ENCODE measurements at regions not wholly inside any gene's neighbourhood (a gene's known extent, or its start where the extent isn't known, plus 50 kb on each side); places are given as distances from the start of the nearest gene placed in this dataset.
"Not testable (repeated sequence)": the region's sequence is repeated elsewhere in the genome, so short reads cannot be mapped to it uniquely, and the experiment has no call there.

GRCh38 chr2:158868386-158868785, 73.3 kb downstream of the DAPL1 start:
- FAIRE-seq; H2AFZ ChIP-seq (ENCODE audit: low read length); H2BK20ac ChIP-seq (ENCODE audit: low read length); H3K36me3 ChIP-seq (ENCODE audit: control insufficient read depth in 2 of 4, insufficient read depth in 4 of 4, low read length in 3 of 4); H3K4ac ChIP-seq (replicated peaks; ENCODE audit: insufficient read length, low read depth, low read length); H3K27ac ChIP-seq (ENCODE audit: low read depth, low read length); H3K27me3 ChIP-seq (replicated peaks in 1 of 4; ENCODE audit: control insufficient read depth in 3 of 4, extremely low read depth in 1 of 4, insufficient read depth in 3 of 4, low read length in 3 of 4); H3K4me2 ChIP-seq (ENCODE audit: insufficient read depth in 1 of 2, low read depth in 2 of 2, low read length in 2 of 2); H3K9ac ChIP-seq (replicated peaks in 1 of 4; ENCODE audit: extremely low read depth in 1 of 4, low read depth in 3 of 4, low read length in 3 of 4); H4K5ac ChIP-seq (ENCODE audit: insufficient read length, low read depth, low read length); H4K8ac ChIP-seq (ENCODE audit: extremely low read depth, insufficient read depth, low read length); H3K56ac ChIP-seq (replicated peaks; ENCODE audit: insufficient read length, low read depth, low read length); H3K4me1 ChIP-seq (replicated peaks in 1 of 4; ENCODE audit: control insufficient read depth in 3 of 4, insufficient read depth in 4 of 4, low read length in 3 of 4); H3K4me3 ChIP-seq (ENCODE audit: extremely low read depth in 1 of 4, insufficient read depth in 2 of 4, low read depth in 3 of 4, low read length in 4 of 4); H2BK15ac ChIP-seq (ENCODE audit: low read length); H2BK120ac ChIP-seq (replicated peaks; ENCODE audit: low read depth, low read length); H3K9me3 ChIP-seq (ENCODE audit: insufficient read depth in 2 of 2, low read depth in 1 of 2, low read length in 1 of 2); H3K23me2 ChIP-seq (ENCODE audit: low read depth, low read length); H4K20me1 ChIP-seq (replicated peaks in 1 of 2; ENCODE audit: control insufficient read depth in 1 of 2, insufficient read depth in 2 of 2, low read length in 2 of 2); H3K79me2 ChIP-seq (ENCODE audit: control insufficient read depth in 1 of 2, insufficient read depth in 2 of 2, low read length in 2 of 2); H3K79me1 ChIP-seq (ENCODE audit: low read depth, low read length); H2AK5ac ChIP-seq (ENCODE audit: low read depth, low read length); H3K18ac ChIP-seq (ENCODE audit: extremely low read depth, low read length); H2BK5ac ChIP-seq (ENCODE audit: low read depth, low read length); H2BK12ac ChIP-seq (ENCODE audit: low read depth, low read length); POLR2A ChIA-PET (ENCODE audit: partially characterized antibody); H4K91ac ChIP-seq (replicated peaks; ENCODE audit: insufficient read length, low read length); H3K23ac ChIP-seq (ENCODE audit: insufficient read length); H3K14ac ChIP-seq (ENCODE audit: insufficient read length): not testable (repeated sequence)
- 77% methylated on average over 7 of the region's 7 CpGs; no CpG with 5 or more reads in 1 of the 2 experiments for WGBS, 2 experiments (ENCODE audit: extremely low coverage in 1 of 2, insufficient coverage in 1 of 2, insufficient read length in 1 of 2, insufficient replicate concordance in 2 of 2, low coverage in 1 of 2, low lambda C conversion rate in 2 of 2, missing lambda C conversion rate in 1 of 2)
- CTCF ChIA-PET (ENCODE audit: partially characterized antibody) = interaction anchor here (1.2 kb wide), 1 partner anchor 97 kb away, joined by 4 read pairs; no protein-coding TSS in a partner anchor
- peak in 1 of 2 experiments; percentile 70 for DNase-seq (ENCODE audit: low read depth in 1 of 2, low spot score in 2 of 2)

- H4K5ac ChIP-seq (ENCODE audit: insufficient read length, low read depth, low read length); H2BK12ac ChIP-seq (ENCODE audit: low read depth, low read length); FAIRE-seq; H3K23me2 ChIP-seq (ENCODE audit: low read depth, low read length); H3K56ac ChIP-seq (replicated peaks; ENCODE audit: insufficient read length, low read depth, low read length); H2AFZ ChIP-seq (ENCODE audit: low read length); H3K79me1 ChIP-seq (ENCODE audit: low read depth, low read length); H2BK120ac ChIP-seq (replicated peaks; ENCODE audit: low read depth, low read length); H3K9me3 ChIP-seq (ENCODE audit: insufficient read depth in 2 of 2, low read depth in 1 of 2, low read length in 1 of 2); H4K20me1 ChIP-seq (replicated peaks in 1 of 2; ENCODE audit: control insufficient read depth in 1 of 2, insufficient read depth in 2 of 2, low read length in 2 of 2); H3K27ac ChIP-seq (ENCODE audit: low read depth, low read length); H3K27me3 ChIP-seq (replicated peaks in 1 of 4; ENCODE audit: control insufficient read depth in 3 of 4, extremely low read depth in 1 of 4, insufficient read depth in 3 of 4, low read length in 3 of 4); H2BK20ac ChIP-seq (ENCODE audit: low read length); H3K36me3 ChIP-seq (ENCODE audit: control insufficient read depth in 2 of 4, insufficient read depth in 4 of 4, low read length in 3 of 4); H3K9ac ChIP-seq (replicated peaks in 1 of 4; ENCODE audit: extremely low read depth in 1 of 4, low read depth in 3 of 4, low read length in 3 of 4); H3K14ac ChIP-seq (ENCODE audit: insufficient read length); H2BK5ac ChIP-seq (ENCODE audit: low read depth, low read length); H3K4me2 ChIP-seq (ENCODE audit: insufficient read depth in 1 of 2, low read depth in 2 of 2, low read length in 2 of 2); H4K8ac ChIP-seq (ENCODE audit: extremely low read depth, insufficient read depth, low read length); H2BK15ac ChIP-seq (ENCODE audit: low read length); H3K18ac ChIP-seq (ENCODE audit: extremely low read depth, low read length); H3K4me3 ChIP-seq (ENCODE audit: extremely low read depth in 1 of 4, insufficient read depth in 2 of 4, low read depth in 3 of 4, low read length in 4 of 4); H3K4me1 ChIP-seq (replicated peaks in 1 of 4; ENCODE audit: control insufficient read depth in 3 of 4, insufficient read depth in 4 of 4, low read length in 3 of 4); H4K91ac ChIP-seq (replicated peaks; ENCODE audit: insufficient read length, low read length); H2AK5ac ChIP-seq (ENCODE audit: low read depth, low read length); H3K23ac ChIP-seq (ENCODE audit: insufficient read length); DNase-seq (ENCODE audit: low read depth in 1 of 2, low spot score in 2 of 2); H3K79me2 ChIP-seq (ENCODE audit: control insufficient read depth in 1 of 2, insufficient read depth in 2 of 2, low read length in 2 of 2); POLR2A ChIA-PET (ENCODE audit: partially characterized antibody); H3K4ac ChIP-seq (replicated peaks; ENCODE audit: insufficient read length, low read depth, low read length): not testable (repeated sequence)
- WGBS, 2 experiments (ENCODE audit: extremely low coverage in 1 of 2, insufficient coverage in 1 of 2, insufficient read length in 1 of 2, insufficient replicate concordance in 2 of 2, low coverage in 1 of 2, low lambda C conversion rate in 2 of 2, missing lambda C conversion rate in 1 of 2) = 60% methylated on average over 4 of the region's 6 CpGs; no CpG with 5 or more reads in 1 of the 2 experiments
- CTCF ChIA-PET (ENCODE audit: partially characterized antibody) = interaction anchor here (1.0 kb wide), 1 partner anchor 306 kb away, joined by 3 read pairs; no protein-coding TSS in a partner anchor
Measured at GRCh38 chr2:158869122-158869521, 74.0 kb downstream of the DAPL1 start.
